ENCODE measurements at regions not wholly inside any gene's neighbourhood (a gene's known extent, or its start where the extent isn't known, plus 50 kb on each side); places are given as distances from the start of the nearest gene placed in this dataset.

- no peak for TF ChIP-seq CTCF (IDR thresholded peaks at IDR 0.05; ENCODE audit: low read depth, low read length)
- no peak for TF ChIP-seq EZH2phosphoT487 (IDR thresholded peaks at IDR 0.05; ENCODE audit: low read depth)
Observed at GRCh38 chr2:212659441-212659840, 120.8 kb upstream of the ERBB4 start.

Measured in OCI-LY3 (cell line).